ENCODE measurements at regions not wholly inside any gene's neighbourhood (a gene's known extent, or its start where the extent isn't known, plus 50 kb on each side); places are given as distances from the start of the nearest gene placed in this dataset.

GRCh38 chr3:8305371-8305770 is 196.3 kb upstream of the LMCD1 start:
- Histone ChIP-seq H2BK15ac (ENCODE audit: low read depth, poor library complexity, severe bottlenecking) (no peak overlapping the region), H3K27ac (ENCODE audit: low read length, poor library complexity, severe bottlenecking) (no peak overlapping the region), H3K9ac (ENCODE audit: low read length) (no peak overlapping the region), H2BK5ac (ENCODE audit: low read depth, low read length, poor library complexity, severe bottlenecking) (no peak overlapping the region), H4K91ac (ENCODE audit: low read length) (no peak overlapping the region), H3K27me3 (ENCODE audit: control insufficient read depth in 1 of 2, insufficient read depth in 1 of 2, low read length in 2 of 2) (peaks cover 0 to 4% of the 10 kb centered on the region in 2 experiments), H3K4me1 (ENCODE audit: control insufficient read depth, insufficient read depth, low read depth, low read length) (no peaks in the 10 kb centered on the region), H3K36me3 (ENCODE audit: control insufficient read depth in 1 of 2, insufficient read depth in 2 of 2, low read depth in 1 of 2, low read length in 2 of 2) (no peaks in the 10 kb centered on the region), H2BK120ac (ENCODE audit: low read depth, low read length) (no peak overlapping the region), H3K4ac (ENCODE audit: low read depth in 1 of 2, low read length in 2 of 2) (no peak overlapping the region), H3K9me3 (ENCODE audit: control insufficient read depth, low read length) (peaks cover 8% of the 10 kb centered on the region), H4K8ac (ENCODE audit: low read length) (no peak overlapping the region), H3K79me1 (replicated peaks; ENCODE audit: low read length, poor library complexity, severe bottlenecking) (no peaks in the 10 kb centered on the region), H2BK12ac (ENCODE audit: low read length in 2 of 2) (no peak overlapping the region), H3K4me3 (ENCODE audit: insufficient read depth in 1 of 2, low read depth in 1 of 2, low read length in 2 of 2) (no peak overlapping the region), H3K4me2 (ENCODE audit: low read length, poor library complexity, severe bottlenecking) (no peak overlapping the region), H3K14ac (ENCODE audit: low read length in 2 of 2) (no peak overlapping the region), H2AFZ (ENCODE audit: low read depth, low read length) (no peak overlapping the region), H3K23ac (ENCODE audit: low read length in 2 of 2) (no peak overlapping the region), H3K18ac (ENCODE audit: low read depth in 1 of 2, low read length in 2 of 2) (no peak overlapping the region), H2AK5ac (ENCODE audit: low read length, severe bottlenecking) (no peak overlapping the region)
- WGBS = 78% methylated on average over 1 of the region's 1 CpG
- DNase-seq = no peak

- H2BK12ac ChIP-seq (ENCODE audit: low read length in 2 of 2) = no peak overlapping the region
- no peak overlapping the region for H2BK15ac ChIP-seq (ENCODE audit: low read depth, poor library complexity, severe bottlenecking)
- no peak overlapping the region for H3K4me3 ChIP-seq (ENCODE audit: insufficient read depth in 1 of 2, low read depth in 1 of 2, low read length in 2 of 2)
- H3K9me3 ChIP-seq (ENCODE audit: control insufficient read depth, low read length) = peaks cover 8% of the 10 kb centered on the region
- H3K14ac ChIP-seq (ENCODE audit: low read length in 2 of 2) = no peak overlapping the region
- no peaks in the 10 kb centered on the region for H3K36me3 ChIP-seq (ENCODE audit: control insufficient read depth in 1 of 2, insufficient read depth in 2 of 2, low read depth in 1 of 2, low read length in 2 of 2)
- no peak overlapping the region for H3K4ac ChIP-seq (ENCODE audit: low read depth in 1 of 2, low read length in 2 of 2)
- H3K4me2 ChIP-seq (ENCODE audit: low read length, poor library complexity, severe bottlenecking) = no peak overlapping the region
- H2BK120ac ChIP-seq (ENCODE audit: low read depth, low read length) = no peak overlapping the region
- H3K23ac ChIP-seq (ENCODE audit: low read length in 2 of 2) = no peak overlapping the region
- peaks cover 0 to 4% of the 10 kb centered on the region in 2 experiments for H3K27me3 ChIP-seq (ENCODE audit: control insufficient read depth in 1 of 2, insufficient read depth in 1 of 2, low read length in 2 of 2)
- H2BK5ac ChIP-seq (ENCODE audit: low read depth, low read length, poor library complexity, severe bottlenecking) = no peak overlapping the region
- H4K8ac ChIP-seq (ENCODE audit: low read length) = no peak overlapping the region
- H3K27ac ChIP-seq (ENCODE audit: low read length, poor library complexity, severe bottlenecking) = no peak overlapping the region
- no peak overlapping the region for H3K18ac ChIP-seq (ENCODE audit: low read depth in 1 of 2, low read length in 2 of 2)
- H4K91ac ChIP-seq (ENCODE audit: low read length) = no peak overlapping the region
- H2AFZ ChIP-seq (ENCODE audit: low read depth, low read length) = no peak overlapping the region
- H3K4me1 ChIP-seq (ENCODE audit: control insufficient read depth, insufficient read depth, low read depth, low read length) = no peaks in the 10 kb centered on the region
- no peak overlapping the region for H2AK5ac ChIP-seq (ENCODE audit: low read length, severe bottlenecking)
- no peak overlapping the region for H3K9ac ChIP-seq (ENCODE audit: low read length)
- DNase-seq = no peak
- no peaks in the 10 kb centered on the region for H3K79me1 ChIP-seq (replicated peaks; ENCODE audit: low read length, poor library complexity, severe bottlenecking)
Observed at GRCh38 chr3:8307545-8308110, 194.0 kb upstream of the LMCD1 start.

- H4K91ac ChIP-seq (ENCODE audit: low read length) = no peak overlapping the region
- H3K4me1 ChIP-seq (ENCODE audit: control insufficient read depth, insufficient read depth, low read depth, low read length) = no peaks in the 10 kb centered on the region
- no peak overlapping the region for H2BK12ac ChIP-seq (ENCODE audit: low read length in 2 of 2)
- H3K27ac ChIP-seq (ENCODE audit: low read length, poor library complexity, severe bottlenecking) = no peak overlapping the region
- H2AFZ ChIP-seq (ENCODE audit: low read depth, low read length) = no peak overlapping the region
- no peak overlapping the region for H3K4me2 ChIP-seq (ENCODE audit: low read length, poor library complexity, severe bottlenecking)
- no peak overlapping the region for H3K14ac ChIP-seq (ENCODE audit: low read length in 2 of 2)
- no peak overlapping the region for H3K4ac ChIP-seq (ENCODE audit: low read depth in 1 of 2, low read length in 2 of 2)
- no peak overlapping the region for H2AK5ac ChIP-seq (ENCODE audit: low read length, severe bottlenecking)
- no peak overlapping the region for H3K18ac ChIP-seq (ENCODE audit: low read depth in 1 of 2, low read length in 2 of 2)
- no peak overlapping the region for H2BK120ac ChIP-seq (ENCODE audit: low read depth, low read length)
- no peak overlapping the region for H4K8ac ChIP-seq (ENCODE audit: low read length)
- H3K9ac ChIP-seq (ENCODE audit: low read length) = no peak overlapping the region
- H3K9me3 ChIP-seq (ENCODE audit: control insufficient read depth, low read length) = peaks cover 8% of the 10 kb centered on the region
- H3K36me3 ChIP-seq (ENCODE audit: control insufficient read depth in 1 of 2, insufficient read depth in 2 of 2, low read depth in 1 of 2, low read length in 2 of 2) = no peaks in the 10 kb centered on the region
- H3K79me1 ChIP-seq (replicated peaks; ENCODE audit: low read length, poor library complexity, severe bottlenecking) = no peaks in the 10 kb centered on the region
- H2BK15ac ChIP-seq (ENCODE audit: low read depth, poor library complexity, severe bottlenecking) = no peak overlapping the region
- H3K27me3 ChIP-seq (ENCODE audit: control insufficient read depth in 1 of 2, insufficient read depth in 1 of 2, low read length in 2 of 2) = peaks cover 0 to 4% of the 10 kb centered on the region in 2 experiments
- no peak overlapping the region for H3K23ac ChIP-seq (ENCODE audit: low read length in 2 of 2)
- no peak overlapping the region for H3K4me3 ChIP-seq (ENCODE audit: insufficient read depth in 1 of 2, low read depth in 1 of 2, low read length in 2 of 2)
- H2BK5ac ChIP-seq (ENCODE audit: low read depth, low read length, poor library complexity, severe bottlenecking) = no peak overlapping the region
- no peak for DNase-seq
- WGBS = no CpG with 5 or more reads among the region's 3 CpGs
Observed at GRCh38 chr3:8311321-8311720, 190.3 kb upstream of the LMCD1 start.

- H3K18ac ChIP-seq (ENCODE audit: low read depth in 1 of 2, low read length in 2 of 2) = no peak overlapping the region
- H3K9me3 ChIP-seq (ENCODE audit: control insufficient read depth, low read length) = peaks cover 8% of the 10 kb centered on the region
- H4K8ac ChIP-seq (ENCODE audit: low read length) = no peak overlapping the region
- no peaks in the 10 kb centered on the region for H3K27me3 ChIP-seq (ENCODE audit: control insufficient read depth in 1 of 2, insufficient read depth in 1 of 2, low read length in 2 of 2)
- H3K23ac ChIP-seq (ENCODE audit: low read length in 2 of 2) = no peak overlapping the region
- H3K14ac ChIP-seq (ENCODE audit: low read length in 2 of 2) = no peak overlapping the region
- no peaks in the 10 kb centered on the region for H3K79me1 ChIP-seq (replicated peaks; ENCODE audit: low read length, poor library complexity, severe bottlenecking)
- H2BK12ac ChIP-seq (ENCODE audit: low read length in 2 of 2) = no peak overlapping the region
- H3K4ac ChIP-seq (ENCODE audit: low read depth in 1 of 2, low read length in 2 of 2) = no peak overlapping the region
- H4K91ac ChIP-seq (ENCODE audit: low read length) = no peak overlapping the region
- no peak overlapping the region for H2AK5ac ChIP-seq (ENCODE audit: low read length, severe bottlenecking)
- H3K4me2 ChIP-seq (ENCODE audit: low read length, poor library complexity, severe bottlenecking) = no peak overlapping the region
- H3K9ac ChIP-seq (ENCODE audit: low read length) = no peak overlapping the region
- no peak overlapping the region for H2AFZ ChIP-seq (ENCODE audit: low read depth, low read length)
- H2BK5ac ChIP-seq (ENCODE audit: low read depth, low read length, poor library complexity, severe bottlenecking) = no peak overlapping the region
- no peaks in the 10 kb centered on the region for H3K36me3 ChIP-seq (ENCODE audit: control insufficient read depth in 1 of 2, insufficient read depth in 2 of 2, low read depth in 1 of 2, low read length in 2 of 2)
- H2BK15ac ChIP-seq (ENCODE audit: low read depth, poor library complexity, severe bottlenecking) = no peak overlapping the region
- DNase-seq = no peak
- H2BK120ac ChIP-seq (ENCODE audit: low read depth, low read length) = no peak overlapping the region
- H3K4me1 ChIP-seq (ENCODE audit: control insufficient read depth, insufficient read depth, low read depth, low read length) = no peaks in the 10 kb centered on the region
- H3K27ac ChIP-seq (ENCODE audit: low read length, poor library complexity, severe bottlenecking) = no peak overlapping the region
- H3K4me3 ChIP-seq (ENCODE audit: insufficient read depth in 1 of 2, low read depth in 1 of 2, low read length in 2 of 2) = no peak overlapping the region
Observed at GRCh38 chr3:8312685-8313084, 188.9 kb upstream of the LMCD1 start.

Data from mesenchymal stem cell (in vitro differentiated cells and primary cell).